ENCODE measurements at regions not wholly inside any gene's neighbourhood (a gene's known extent, or its start where the extent isn't known, plus 50 kb on each side); places are given as distances from the start of the nearest gene placed in this dataset.

GRCh38 chr5:26641492-26641891 lies 396.9 kb downstream of the CDH9 start:
- Mint-ChIP-seq H3K4me1 (ENCODE audit: low read depth) (no peaks in the 10 kb centered on the region), H3K27ac (no peak overlapping the region), H3K9me3 (peaks cover 34% of the 10 kb centered on the region), H3K27me3 (ENCODE audit: insufficient read depth) (no peaks in the 10 kb centered on the region), H3K36me3 (ENCODE audit: low read depth) (no peaks in the 10 kb centered on the region), H3K4me3 (no peak overlapping the region)
- DNase-seq: no peak
- no peak for TF ChIP-seq CTCF (IDR thresholded peaks at IDR 0.05)

GRCh38 chr5:26625099-26625498 lies 413.3 kb downstream of the CDH9 start:
- peaks cover 24% of the 10 kb centered on the region for H3K9me3 Mint-ChIP-seq
- H3K4me3 Mint-ChIP-seq: no peak overlapping the region
- no peak for TF ChIP-seq CTCF (IDR thresholded peaks at IDR 0.05)
- no peak for DNase-seq
- H3K27ac Mint-ChIP-seq: no peak overlapping the region
- H3K36me3 Mint-ChIP-seq (ENCODE audit: low read depth): no peaks in the 10 kb centered on the region
- H3K27me3 Mint-ChIP-seq (ENCODE audit: insufficient read depth): no peaks in the 10 kb centered on the region
- no peaks in the 10 kb centered on the region for H3K4me1 Mint-ChIP-seq (ENCODE audit: low read depth)

GRCh38 chr5:26622947-26623346 lies 415.4 kb downstream of the CDH9 start:
- Mint-ChIP-seq H3K4me1 (ENCODE audit: low read depth) (no peaks in the 10 kb centered on the region), H3K27ac (no peak overlapping the region)
- TF ChIP-seq CTCF (IDR thresholded peaks at IDR 0.05): no peak

GRCh38 chr5:26610577-26610976 lies 427.8 kb downstream of the CDH9 start:
- H3K9me3 Mint-ChIP-seq: peaks cover 34% of the 10 kb centered on the region
- TF ChIP-seq CTCF (IDR thresholded peaks at IDR 0.05): no peak
- H3K4me1 Mint-ChIP-seq (ENCODE audit: low read depth): no peaks in the 10 kb centered on the region
- no peak overlapping the region for H3K4me3 Mint-ChIP-seq
- H3K27ac Mint-ChIP-seq: no peak overlapping the region
- H3K36me3 Mint-ChIP-seq (ENCODE audit: low read depth): no peaks in the 10 kb centered on the region
- no peak for DNase-seq
- H3K27me3 Mint-ChIP-seq (ENCODE audit: insufficient read depth): no peaks in the 10 kb centered on the region

More at GRCh38 chr5:26622947-26623346, 415.4 kb downstream of the CDH9 start:
- H3K36me3 Mint-ChIP-seq (ENCODE audit: low read depth): no peaks in the 10 kb centered on the region
- no peak for DNase-seq
- peaks cover 23% of the 10 kb centered on the region for H3K9me3 Mint-ChIP-seq
- H3K27me3 Mint-ChIP-seq (ENCODE audit: insufficient read depth): no peaks in the 10 kb centered on the region
- H3K4me3 Mint-ChIP-seq: no peak overlapping the region

- no peak for DNase-seq
- no peak overlapping the region for H3K4me3 Mint-ChIP-seq
- H3K27me3 Mint-ChIP-seq (ENCODE audit: insufficient read depth): no peaks in the 10 kb centered on the region
- TF ChIP-seq CTCF (IDR thresholded peaks at IDR 0.05): no peak
- no peak overlapping the region for H3K27ac Mint-ChIP-seq
- peaks cover 33% of the 10 kb centered on the region for H3K9me3 Mint-ChIP-seq
- no peaks in the 10 kb centered on the region for H3K4me1 Mint-ChIP-seq (ENCODE audit: low read depth)
- H3K36me3 Mint-ChIP-seq (ENCODE audit: low read depth): no peaks in the 10 kb centered on the region
Observed at GRCh38 chr5:26601563-26601962, 436.8 kb downstream of the CDH9 start.

All from HFFc6 (cell line).